Thoracic aorta (tissue), 2 donors: ENCODE measurements at regions not wholly inside any gene's neighbourhood (a gene's known extent, or its start where the extent isn't known, plus 50 kb on each side); places are given as distances from the start of the nearest gene placed in this dataset.
A peak's percentile ranks its signal among the peaks of the same experiment; 100 is the strongest.

ENCODE experiments used
- ATAC-seq: fragments of 150-250 bp; one replicate; pipeline ENCODE4 v1.8.0; 2017; ENCODE audit warnings: low read depth; ENCODE audit not compliant: insufficient number of reproducible peaks, low FRiP score
- DNase-seq: peaks from one replicate; pipeline ENCODE4 v3.0.0-alpha.2; 2020; ENCODE audit warnings: low spot score
- H3K27ac ChIP-seq, 2 donors: fragments of 200-600 bp; sonication (generic); 1 replicate in 1 of 2; 2 replicates in 1 of 2; pipeline ENCODE4 v1.5.1; 2016; ENCODE audit warnings: mild to moderate bottlenecking in 2 of 2, moderate library complexity in 2 of 2
- H3K27me3 ChIP-seq: fragments of 200-600 bp; sonication (generic); replicated peaks from 2 replicates; pipeline ENCODE4 v1.6.0; 2016; ENCODE audit warnings: mild to moderate bottlenecking; ENCODE audit not compliant: insufficient read depth
- H3K36me3 ChIP-seq: fragments of 200-600 bp; sonication (generic); one replicate; pipeline ENCODE4 v1.5.1; 2016
- H3K4me1 ChIP-seq, 2 donors: fragments of 200-600 bp; sonication (generic); 1 replicate in 1 of 2; 2 replicates in 1 of 2; pipeline versions ENCODE4 v1.5.1 to v1.6.0; 2016; ENCODE audit warnings: low read depth in 2 of 2, mild to moderate bottlenecking in 1 of 2; ENCODE audit not compliant: control insufficient read depth in 1 of 2
- H3K4me3 ChIP-seq: fragments of 200-600 bp; sonication (generic); 2 replicates; pipeline ENCODE4 v1.5.1; 2016; ENCODE audit warnings: mild to moderate bottlenecking
- H3K9me3 ChIP-seq: fragments of 200-600 bp; sonication (generic); 2 replicates; pipeline ENCODE4 v1.5.1; 2016
- TF ChIP-seq, protein P1 (sequence below): fragments of 200-600 bp; sonication (generic); IDR thresholded peaks from one replicate; pipeline ENCODE4 v1.5.1; 2019; ENCODE audit warnings: antibody characterized with exemption

DNA sequence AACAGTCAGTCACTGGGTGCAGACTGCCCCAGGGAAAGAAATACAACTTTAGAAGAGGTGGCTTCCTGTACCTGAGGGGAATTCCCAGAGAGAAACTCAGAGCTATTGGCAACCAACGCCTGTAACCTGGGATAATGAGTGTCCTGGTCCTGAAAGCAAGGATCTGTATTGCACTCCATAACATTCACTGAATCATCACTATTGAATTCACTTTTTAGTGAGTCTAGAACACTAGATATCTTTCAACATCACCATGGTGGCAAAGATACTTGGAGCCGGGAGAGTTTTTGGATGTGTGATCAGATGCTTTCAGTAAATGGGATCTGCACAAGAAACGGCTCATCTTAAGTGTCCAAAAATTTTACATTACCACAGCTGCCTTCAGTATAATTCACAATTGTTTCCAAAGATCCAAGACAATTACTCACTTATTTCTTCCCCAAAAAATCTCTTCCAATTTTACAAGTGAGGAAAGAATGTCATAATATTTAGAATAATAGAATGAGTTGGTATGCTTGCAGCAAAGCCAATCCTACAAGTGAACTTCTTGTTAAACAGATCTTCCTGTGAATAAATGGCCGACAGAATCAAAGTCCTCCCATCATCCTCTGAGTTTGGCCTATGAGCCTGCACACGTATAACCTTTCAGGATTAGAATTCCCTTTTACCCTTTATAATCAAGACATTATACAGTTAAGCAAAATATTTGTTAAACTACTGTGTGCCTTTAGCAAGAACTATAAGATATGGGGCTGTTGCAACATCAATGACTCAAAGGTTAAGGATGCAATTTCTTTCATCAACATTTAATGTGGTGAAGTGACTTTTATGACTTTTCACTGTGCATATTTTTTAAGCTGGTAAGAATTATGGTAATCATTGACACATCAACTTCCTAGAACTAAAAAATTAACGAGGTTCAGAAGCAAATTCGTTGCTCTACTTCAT lies 243.3 kb upstream of the COL8A1 start:
- TF ChIP-seq, protein P1, sequence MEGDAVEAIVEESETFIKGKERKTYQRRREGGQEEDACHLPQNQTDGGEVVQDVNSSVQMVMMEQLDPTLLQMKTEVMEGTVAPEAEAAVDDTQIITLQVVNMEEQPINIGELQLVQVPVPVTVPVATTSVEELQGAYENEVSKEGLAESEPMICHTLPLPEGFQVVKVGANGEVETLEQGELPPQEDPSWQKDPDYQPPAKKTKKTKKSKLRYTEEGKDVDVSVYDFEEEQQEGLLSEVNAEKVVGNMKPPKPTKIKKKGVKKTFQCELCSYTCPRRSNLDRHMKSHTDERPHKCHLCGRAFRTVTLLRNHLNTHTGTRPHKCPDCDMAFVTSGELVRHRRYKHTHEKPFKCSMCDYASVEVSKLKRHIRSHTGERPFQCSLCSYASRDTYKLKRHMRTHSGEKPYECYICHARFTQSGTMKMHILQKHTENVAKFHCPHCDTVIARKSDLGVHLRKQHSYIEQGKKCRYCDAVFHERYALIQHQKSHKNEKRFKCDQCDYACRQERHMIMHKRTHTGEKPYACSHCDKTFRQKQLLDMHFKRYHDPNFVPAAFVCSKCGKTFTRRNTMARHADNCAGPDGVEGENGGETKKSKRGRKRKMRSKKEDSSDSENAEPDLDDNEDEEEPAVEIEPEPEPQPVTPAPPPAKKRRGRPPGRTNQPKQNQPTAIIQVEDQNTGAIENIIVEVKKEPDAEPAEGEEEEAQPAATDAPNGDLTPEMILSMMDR = no peak
- peaks cover 12% of the 10 kb centered on the region for H3K9me3 ChIP-seq
- no peak overlapping the region for H3K4me3 ChIP-seq
- H3K27ac ChIP-seq = peak overlapping the region in 1 of 2 donors; percentile 44
- no peak for DNase-seq
- peak; percentile 64 for ATAC-seq
- H3K4me1 ChIP-seq = peaks cover 0 to 9% of the 10 kb centered on the region in 2 donors
- H3K27me3 ChIP-seq = no peaks in the 10 kb centered on the region
- H3K36me3 ChIP-seq = no peaks in the 10 kb centered on the region

DNA sequence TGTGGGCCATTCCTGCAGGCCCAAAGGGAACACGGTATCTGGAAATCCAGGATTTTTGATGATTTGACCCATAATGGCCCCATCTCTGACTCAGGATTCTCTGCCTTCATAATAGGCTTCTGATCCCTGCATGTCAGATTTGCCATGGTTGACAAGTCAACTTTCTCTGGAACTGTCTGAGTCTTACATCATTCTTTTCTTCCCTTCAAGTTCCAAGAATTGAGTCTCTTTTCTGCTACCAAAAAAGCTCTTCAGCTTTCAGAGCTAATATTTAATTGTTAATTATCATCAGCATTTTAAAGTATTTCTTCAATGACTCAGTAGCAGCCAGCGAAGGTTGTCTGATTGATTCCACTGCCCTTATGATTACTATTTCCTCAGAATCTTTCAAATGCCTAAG lies 244.4 kb upstream of the COL8A1 start:
- ATAC-seq (no peak), DNase-seq (no peak)
- Histone ChIP-seq H3K9me3 (peaks cover 11% of the 10 kb centered on the region), H3K4me1 (peaks cover 0 to 9% of the 10 kb centered on the region in 2 donors), H3K36me3 (no peaks in the 10 kb centered on the region), H3K4me3 (no peak overlapping the region), H3K27me3 (no peaks in the 10 kb centered on the region), H3K27ac (no peak overlapping the region)
- TF ChIP-seq, protein P1 = no peak

DNA sequence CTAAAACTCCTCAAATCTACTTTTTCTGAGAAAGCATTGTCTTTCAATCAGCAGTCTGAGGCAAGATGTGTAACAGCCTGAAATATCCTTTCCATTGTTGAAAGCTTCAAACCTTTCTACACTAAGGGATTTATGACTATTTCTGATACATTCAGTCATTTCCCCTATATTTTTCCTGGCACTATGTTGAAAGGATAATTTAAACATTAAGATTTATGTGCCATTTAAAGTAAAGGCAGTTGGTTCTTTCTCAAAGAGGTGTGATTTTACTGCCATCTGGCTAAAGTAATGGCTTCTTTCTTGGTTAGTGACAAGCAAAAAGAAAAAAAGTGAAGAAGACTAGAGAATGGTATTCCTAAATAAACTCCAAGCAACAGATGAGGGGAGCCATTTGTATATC lies 249.6 kb upstream of the COL8A1 start:
- no peaks in the 10 kb centered on the region for H3K9me3 ChIP-seq
- DNase-seq (no peak), ATAC-seq (no peak)
- H3K4me1 ChIP-seq = peaks cover 0 to 11% of the 10 kb centered on the region in 2 donors
- TF ChIP-seq, protein P1 = no peak
- H3K36me3 ChIP-seq = no peaks in the 10 kb centered on the region
- H3K27me3 ChIP-seq = no peaks in the 10 kb centered on the region
- no peak overlapping the region for H3K4me3 ChIP-seq
- no peak overlapping the region for H3K27ac ChIP-seq

DNA sequence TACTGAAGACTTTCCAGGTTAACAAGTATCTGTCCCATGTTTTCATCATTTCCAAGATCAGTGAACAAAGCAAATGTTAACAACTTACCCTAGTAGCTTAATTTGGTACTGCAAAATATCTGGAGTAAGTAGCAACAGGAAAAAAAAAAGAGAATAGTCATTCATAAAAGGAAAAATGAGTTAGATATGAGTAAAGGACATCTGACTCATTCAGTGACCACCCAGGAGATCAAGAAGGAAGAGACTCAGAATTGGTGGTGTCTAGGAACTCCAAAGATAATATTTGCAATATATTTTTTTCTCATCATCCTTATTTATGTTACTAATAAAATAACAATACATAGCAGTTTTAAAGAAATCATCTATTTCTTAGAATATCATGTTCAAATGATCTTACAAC lies 253.8 kb upstream of the COL8A1 start:
- Histone ChIP-seq H3K27me3 (no peaks in the 10 kb centered on the region), H3K4me1 (peaks cover 0 to 11% of the 10 kb centered on the region in 2 donors), H3K27ac (no peak overlapping the region), H3K36me3 (no peaks in the 10 kb centered on the region), H3K9me3 (no peaks in the 10 kb centered on the region), H3K4me3 (no peak overlapping the region)
- TF ChIP-seq, protein P1 = no peak
- DNase-seq (no peak), ATAC-seq (no peak)

DNA sequence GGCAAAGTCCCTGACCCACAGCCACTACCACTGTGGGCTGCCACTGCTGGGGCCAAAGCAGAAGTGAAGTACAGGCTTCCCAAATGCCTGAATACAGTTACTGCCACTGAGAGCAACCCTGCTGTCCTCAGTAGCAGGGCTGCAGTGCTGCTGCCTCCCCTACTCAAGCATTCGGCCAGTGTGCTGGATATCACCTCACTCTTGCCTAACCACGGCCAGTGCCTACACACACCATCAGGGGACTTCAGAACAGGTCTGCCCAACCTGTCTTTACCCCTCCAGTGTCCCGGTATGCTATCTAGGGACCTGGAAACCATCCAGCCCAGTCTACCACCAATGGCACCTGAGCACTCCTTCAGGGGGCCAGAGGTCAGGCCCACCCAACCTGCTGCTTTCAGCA lies 261.5 kb upstream of the COL8A1 start:
- TF ChIP-seq, protein P1 = no peak
- DNase-seq (no peak), ATAC-seq (no peak)
- Histone ChIP-seq H3K4me3 (no peak overlapping the region), H3K27me3 (no peaks in the 10 kb centered on the region), H3K27ac (no peak overlapping the region), H3K4me1 (no peaks in the 10 kb centered on the region), H3K36me3 (no peaks in the 10 kb centered on the region), H3K9me3 (no peaks in the 10 kb centered on the region)
